ENCODE measurements at regions not wholly inside any gene's neighbourhood (a gene's known extent, or its start where the extent isn't known, plus 50 kb on each side); places are given as distances from the start of the nearest gene placed in this dataset.

GRCh38 chr11:81270686-81271085 is 1463.0 kb downstream of the FAM181B start:
- TF ChIP-seq MAX (IDR thresholded peaks at IDR 0.05; ENCODE audit: insufficient read depth, insufficient read length) (no peak), CTCF (IDR thresholded peaks at IDR 0.05; ENCODE audit: extremely low read depth in 1 of 2, insufficient read depth in 1 of 2, low read depth in 1 of 2, low read length in 2 of 2) (no peak)
